NCI-H82 treated with DMSO at 0.1 percent for 48 hours (cell line): ENCODE measurements at regions not wholly inside any gene's neighbourhood (a gene's known extent, or its start where the extent isn't known, plus 50 kb on each side); places are given as distances from the start of the nearest gene placed in this dataset.
"Not testable (repeated sequence)": the region's sequence is repeated elsewhere in the genome, so short reads cannot be mapped to it uniquely, and the experiment has no call there.

Source experiments
- DNase-seq: peaks from one replicate; lab custom pipeline; 2025; ENCODE audit not compliant: unreplicated experiment; lab: John Stamatoyannopoulos, UW

DNA sequence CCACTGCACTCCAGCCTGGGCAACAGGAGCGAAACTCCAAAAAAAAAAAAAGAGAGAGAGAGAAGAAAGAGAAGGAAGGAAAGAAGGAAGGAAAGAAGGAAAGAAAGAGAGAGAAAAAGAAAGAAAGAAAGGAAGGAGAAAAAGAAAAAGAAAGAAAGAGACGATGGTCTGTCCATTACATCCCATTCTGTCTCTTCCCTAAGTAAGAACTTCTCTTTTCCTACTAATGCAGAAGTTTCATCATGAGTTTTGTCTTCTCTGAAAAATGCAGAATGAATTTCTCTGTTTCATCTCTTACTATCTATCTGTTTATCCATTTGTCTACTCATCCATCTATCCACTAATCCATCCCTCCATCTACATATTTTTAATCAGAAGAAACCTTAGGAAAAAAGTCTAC, 94.9 kb upstream of the MED13 start:
- DNase-seq: no peak

- DNase-seq: no peak
Observed at GRCh38 chr17:62156949-62157348, 91.9 kb upstream of the MED13 start.

DNA sequence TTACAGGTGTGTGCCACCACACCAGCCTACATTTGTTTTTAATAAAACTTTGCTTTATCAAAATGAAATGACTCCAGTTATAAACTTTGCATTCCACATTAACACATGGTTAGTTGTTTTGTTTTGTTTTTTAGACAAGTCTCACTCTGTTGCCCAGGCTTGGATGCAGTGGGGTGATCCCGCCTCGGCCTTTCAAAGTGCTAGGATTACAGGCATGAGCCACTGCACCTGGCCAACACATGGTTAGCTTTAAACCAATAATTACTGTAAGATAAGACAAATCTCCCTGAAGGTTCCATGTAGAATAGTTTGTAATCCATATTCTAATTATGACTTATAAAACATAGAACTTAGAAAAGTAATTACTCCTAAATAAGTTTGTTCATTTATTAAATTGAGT, 89.8 kb upstream of the MED13 start:
- no peak for DNase-seq

GRCh38 chr17:62150471-62150870, 85.4 kb upstream of the MED13 start:
- DNase-seq: no peak

- DNase-seq: no peak
Observed at GRCh38 chr17:62149961-62150360, 84.9 kb upstream of the MED13 start.

- DNase-seq: no peak
Observed at GRCh38 chr17:62147284-62147683, 82.2 kb upstream of the MED13 start.

GRCh38 chr17:62140836-62141235, 75.8 kb upstream of the MED13 start:
- DNase-seq: no peak

DNA sequence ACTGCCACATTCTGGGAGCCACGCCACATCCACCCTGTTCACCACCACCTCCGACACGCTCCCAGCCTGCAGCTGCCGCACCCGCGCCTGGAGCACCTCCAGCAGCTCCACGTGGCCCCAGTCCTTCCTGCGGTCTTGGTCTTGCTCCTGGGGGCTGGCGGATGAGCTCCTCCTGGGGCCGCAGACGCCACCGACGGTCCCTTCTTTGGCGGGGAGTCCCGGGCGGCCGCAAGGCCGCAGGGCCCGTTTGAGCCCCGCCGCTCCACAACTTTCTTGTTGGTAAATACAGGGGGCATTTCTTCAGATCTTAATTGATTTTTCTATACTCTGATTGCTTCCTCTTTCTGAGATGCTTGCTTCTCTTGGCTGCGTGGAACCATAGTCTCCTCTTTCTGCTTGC, 75.3 kb upstream of the MED13 start:
- DNase-seq: no peak

DNA sequence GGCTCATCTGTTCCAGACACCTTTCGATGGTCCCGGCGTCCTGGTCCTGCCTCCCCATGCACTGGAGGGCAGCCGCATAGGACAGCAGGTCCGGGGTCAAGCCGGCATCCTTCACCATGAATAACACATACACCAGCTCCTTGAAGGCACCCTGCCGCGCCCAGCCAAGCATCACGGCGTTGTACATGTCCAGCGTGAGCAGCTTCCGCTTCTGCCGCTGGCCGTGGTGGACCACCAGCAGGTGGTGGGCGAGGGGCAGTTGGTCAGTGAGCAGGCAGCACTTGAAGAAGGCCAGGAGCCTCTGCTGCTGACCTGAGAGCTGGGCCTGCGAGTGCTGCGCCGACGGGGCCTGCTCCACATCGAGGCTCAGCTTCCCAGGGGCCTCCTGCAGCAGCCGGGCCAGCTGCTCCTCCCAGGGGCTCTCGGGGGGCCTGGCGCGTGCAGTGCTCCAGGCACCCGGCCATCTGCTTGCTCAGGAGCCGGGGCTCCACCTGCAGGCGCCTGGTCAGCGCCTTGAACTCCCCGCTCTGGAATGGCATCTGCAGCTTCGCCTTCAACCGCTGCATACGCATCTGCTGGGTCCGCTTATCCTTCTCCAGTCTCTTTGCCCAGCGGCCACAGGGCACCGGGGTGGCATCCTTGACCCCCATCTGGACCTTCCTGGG, 74.7 kb upstream of the MED13 start:
- not testable (repeated sequence) for DNase-seq

DNA sequence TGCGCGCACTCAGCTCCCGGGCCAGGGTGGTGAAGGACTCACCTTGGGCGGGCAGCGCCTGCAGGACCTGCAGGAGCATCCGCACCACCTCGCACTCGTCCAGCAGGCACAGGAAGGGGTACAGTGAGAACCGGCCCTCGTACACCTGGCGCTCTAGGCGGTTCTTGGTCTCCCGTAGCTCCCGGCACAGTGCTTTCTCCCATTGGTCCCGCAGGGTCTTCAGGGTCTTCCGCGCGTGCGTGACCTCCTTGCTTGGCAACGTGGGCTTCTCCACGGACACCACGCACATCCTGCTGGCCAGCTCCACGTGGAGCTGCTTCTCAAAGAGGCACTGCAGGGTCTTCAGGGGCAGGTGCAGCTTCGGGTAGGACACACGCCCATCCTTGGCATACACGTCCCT, 74.1 kb upstream of the MED13 start:
- DNase-seq: no peak

GRCh38 chr17:62138676-62139121, 73.6 kb upstream of the MED13 start:
- DNase-seq: not testable (repeated sequence)

GRCh38 chr17:62137734-62138624, 72.9 kb upstream of the MED13 start:
- DNase-seq: not testable (repeated sequence)

- not testable (repeated sequence) for DNase-seq
Observed at GRCh38 chr17:62137013-62137733, 72.1 kb upstream of the MED13 start.

- DNase-seq: no peak
Observed at GRCh38 chr17:62135742-62136141, 70.7 kb upstream of the MED13 start.

DNA sequence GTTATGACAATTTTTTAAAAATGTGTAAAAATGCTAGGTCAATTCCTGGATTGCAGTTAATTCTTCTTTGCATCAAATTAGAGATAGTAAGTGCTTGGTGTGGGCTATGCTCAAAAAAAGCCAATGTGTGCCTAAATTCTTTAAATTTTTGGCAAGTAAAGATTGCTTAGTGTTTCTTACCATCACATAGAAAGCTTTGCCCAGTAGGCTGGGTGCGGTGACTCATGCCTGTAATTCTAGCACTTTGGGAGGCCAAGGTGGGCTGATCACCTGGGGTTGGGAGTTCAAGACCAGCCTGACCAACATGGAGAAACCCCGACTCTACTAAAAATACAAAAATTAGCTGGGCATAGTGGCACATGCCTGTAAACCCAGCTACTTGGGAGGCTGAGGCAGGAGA, 70.0 kb upstream of the MED13 start:
- DNase-seq: not testable (repeated sequence)

- DNase-seq: no peak
Observed at GRCh38 chr17:62134397-62134796, 69.3 kb upstream of the MED13 start.

GRCh38 chr17:62131271-62131670, 66.2 kb upstream of the MED13 start:
- not testable (repeated sequence) for DNase-seq

DNA sequence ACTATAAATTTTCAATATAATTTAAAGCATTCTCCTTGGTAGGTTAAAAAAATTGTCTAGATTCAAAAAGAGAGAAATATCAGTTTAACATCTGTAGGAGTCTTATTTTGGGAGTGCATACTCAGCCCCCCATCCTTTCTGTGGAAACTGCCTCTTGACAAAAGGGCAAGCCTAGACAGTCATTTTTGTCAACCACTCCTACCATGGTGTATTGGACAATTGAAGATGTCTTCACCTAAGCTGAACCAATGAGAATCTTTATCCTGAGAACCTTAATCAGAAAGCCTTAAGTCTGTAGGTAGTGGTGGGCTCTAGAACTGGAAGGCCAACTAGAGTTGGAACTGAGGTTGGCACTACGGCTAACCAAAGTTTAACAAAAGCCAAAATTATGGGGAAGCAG, 65.7 kb upstream of the MED13 start:
- no peak for DNase-seq

DNA sequence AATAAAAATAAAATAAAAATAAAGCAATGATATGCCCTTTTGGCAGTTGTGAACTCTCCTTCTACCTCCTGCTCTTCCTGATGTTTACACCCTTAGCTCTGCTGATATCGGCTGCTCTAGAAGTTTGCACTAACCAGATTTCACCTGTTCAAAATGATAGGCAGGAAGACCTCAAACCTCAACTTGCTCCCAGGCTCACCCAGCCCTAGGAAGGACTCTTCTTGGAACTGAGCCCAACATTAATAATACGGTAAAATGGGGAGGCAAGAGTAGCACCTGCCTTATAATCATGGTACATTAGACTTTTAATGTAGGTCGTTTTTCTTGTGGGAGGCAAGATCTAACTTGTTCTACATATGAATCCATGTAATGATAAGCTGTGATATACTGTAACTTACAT, 61.2 kb upstream of the MED13 start:
- no peak for DNase-seq

DNA sequence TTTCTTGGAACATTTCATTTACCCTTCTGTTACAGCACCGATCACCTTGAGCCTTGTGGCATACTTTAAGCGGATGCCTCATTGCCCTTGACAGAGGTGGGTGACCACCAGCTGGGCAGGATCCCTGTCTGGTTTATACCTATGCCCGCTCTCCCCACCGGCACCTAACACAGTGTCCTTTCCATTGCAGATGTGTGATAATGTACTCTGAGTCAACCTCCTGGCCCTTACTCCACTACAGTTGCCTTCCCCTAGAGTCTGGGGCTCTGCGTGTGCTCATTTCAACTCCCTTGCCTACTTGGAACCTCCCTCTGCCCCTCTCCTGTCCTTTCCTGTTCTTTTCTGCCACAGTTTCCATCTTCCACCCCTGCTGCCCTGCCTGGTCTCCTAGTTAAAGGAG, 60.2 kb upstream of the MED13 start:
- DNase-seq: no peak

DNA sequence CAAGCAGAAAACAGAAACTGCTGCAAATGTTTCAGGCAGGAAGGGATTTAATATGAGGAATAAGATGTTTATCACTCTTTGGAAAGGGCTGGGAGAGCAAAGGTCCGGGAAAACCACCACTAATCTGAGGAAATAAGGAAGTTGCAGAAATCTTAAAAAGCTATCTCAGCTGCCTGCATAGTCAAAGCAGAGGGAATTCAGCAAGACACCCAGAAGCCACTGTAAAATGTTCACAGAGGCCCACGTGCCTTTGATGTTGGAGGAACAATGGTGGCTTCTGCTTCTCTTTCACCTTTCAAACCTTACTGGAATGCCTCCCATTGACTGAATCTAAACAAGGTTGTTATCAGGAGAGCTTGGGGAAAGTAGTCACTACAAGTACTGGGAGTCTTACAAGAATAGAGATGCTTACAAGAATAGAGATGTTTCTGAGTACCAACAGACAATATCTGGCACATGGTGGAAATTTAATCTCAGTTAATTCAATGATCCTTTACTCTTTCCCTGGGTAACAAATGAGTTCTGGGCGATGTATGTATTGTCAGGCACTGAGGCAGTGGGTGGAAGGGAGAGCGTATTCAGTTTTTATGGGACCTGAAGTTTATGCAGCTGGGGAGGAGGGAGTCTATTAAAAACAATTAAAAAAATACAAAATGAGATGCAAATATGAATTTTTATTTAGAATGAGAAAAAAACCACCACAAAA, 56.1 kb upstream of the MED13 start:
- no peak for DNase-seq
